ENCODE measurements at regions not wholly inside any gene's neighbourhood (a gene's known extent, or its start where the extent isn't known, plus 50 kb on each side); places are given as distances from the start of the nearest gene placed in this dataset.

GRCh38 chr1:238152119-238152518, 261.4 kb upstream of the ZP4 start:
- no peak for DNase-seq

DNA sequence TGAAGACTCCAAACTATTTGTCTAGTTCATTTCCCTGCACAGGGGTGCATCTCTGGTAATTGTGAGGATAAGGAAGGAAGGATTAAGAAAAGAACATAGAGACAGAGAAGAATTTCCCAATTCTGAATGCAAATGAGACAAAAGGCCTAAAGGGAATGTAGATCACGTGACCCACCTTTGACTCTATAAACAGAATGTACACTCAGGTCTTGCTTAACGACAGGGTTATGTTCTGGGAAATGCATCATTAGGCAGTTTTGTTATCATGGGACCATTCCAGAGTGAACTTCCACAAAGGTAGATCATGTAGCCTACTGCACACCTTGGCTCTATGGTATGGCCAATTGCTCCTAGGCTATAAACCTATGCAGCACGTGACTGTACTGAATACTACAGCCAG, 252.3 kb upstream of the ZP4 start:
- DNase-seq = no peak

DNA sequence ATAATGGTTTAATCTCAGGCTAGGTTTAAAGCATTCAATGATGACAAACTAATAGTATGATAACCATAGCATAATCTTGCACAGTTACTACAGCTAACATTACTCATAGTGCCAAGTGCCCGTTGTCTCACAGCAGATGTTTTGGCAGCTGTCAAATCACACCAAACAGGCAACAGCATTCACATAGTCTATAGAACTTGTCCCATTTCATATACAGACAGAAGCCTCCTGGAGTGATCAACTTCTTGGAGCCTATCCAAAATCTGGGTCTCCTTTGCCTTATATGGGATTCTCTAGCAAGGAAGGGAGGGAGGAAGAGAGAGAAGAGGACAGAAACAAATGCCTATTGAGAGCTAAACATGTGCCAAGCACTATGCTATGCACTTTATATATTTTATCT, 250.6 kb upstream of the ZP4 start:
- DNase-seq = no peak

DNA sequence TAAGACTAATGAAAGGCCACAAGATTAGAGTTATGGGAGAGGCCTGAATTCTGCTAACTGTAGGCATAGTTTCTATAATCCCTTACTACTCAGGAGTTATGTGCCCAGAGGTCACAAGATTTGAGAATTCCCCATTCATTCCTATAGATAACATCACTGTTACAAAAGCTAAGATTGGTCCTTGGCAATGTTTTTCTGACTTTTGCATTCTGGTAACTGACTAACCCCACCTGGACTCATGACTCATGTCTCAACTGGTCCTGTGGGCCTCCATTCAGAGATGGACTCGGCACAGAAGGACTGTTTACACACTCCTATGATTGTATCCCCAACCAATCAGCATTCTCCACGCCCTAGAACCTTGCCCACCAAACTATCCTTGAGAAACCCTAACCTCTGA, 249.0 kb upstream of the ZP4 start:
- DNase-seq = no peak

GRCh38 chr1:238138059-238138626, 247.4 kb upstream of the ZP4 start:
- DNase-seq = no peak

DNA sequence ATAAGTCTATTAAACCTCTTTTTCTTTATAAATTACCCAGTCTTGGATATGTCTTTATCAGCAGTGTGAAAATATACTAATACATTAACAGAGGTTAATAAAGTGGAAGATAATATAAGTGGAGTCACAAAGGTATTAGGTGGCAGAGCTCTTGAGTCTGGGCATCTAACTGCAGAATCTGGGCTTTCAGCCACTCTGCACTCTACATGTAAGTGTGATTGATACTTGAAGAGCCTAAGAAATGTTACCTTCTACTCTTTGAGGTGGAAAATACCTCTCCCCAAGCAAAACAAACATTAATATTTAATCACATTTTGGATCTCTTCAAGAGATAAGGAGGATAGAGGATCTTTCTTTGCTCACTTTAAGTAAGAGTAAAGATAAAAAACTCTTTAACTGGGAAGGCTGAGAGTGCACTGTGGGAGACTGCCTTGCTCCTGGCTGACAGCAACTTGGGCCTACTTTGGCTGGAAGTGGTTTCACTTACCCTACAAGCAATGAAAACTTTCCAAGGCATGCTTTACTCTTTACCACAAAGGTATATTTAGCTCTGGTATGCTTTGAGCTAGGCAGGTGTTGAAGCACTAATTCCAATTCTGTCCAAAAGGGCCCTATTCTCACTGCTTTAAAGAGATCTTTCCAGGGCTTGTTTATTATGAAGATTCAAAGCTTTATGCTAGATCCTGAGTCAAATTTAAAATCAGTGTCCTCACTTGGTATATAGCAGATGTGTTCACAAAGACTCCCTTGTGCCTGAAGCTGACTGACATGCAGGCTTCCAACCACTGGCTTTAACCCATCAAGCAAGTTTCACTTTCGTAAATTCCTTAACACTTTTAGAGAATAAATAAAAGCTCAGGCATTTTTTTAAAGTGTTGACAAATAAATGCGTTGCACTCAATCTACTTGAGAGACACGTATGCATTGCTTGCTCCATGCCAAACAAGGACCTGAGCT, 245.3 kb upstream of the ZP4 start:
- no peak for DNase-seq

DNA sequence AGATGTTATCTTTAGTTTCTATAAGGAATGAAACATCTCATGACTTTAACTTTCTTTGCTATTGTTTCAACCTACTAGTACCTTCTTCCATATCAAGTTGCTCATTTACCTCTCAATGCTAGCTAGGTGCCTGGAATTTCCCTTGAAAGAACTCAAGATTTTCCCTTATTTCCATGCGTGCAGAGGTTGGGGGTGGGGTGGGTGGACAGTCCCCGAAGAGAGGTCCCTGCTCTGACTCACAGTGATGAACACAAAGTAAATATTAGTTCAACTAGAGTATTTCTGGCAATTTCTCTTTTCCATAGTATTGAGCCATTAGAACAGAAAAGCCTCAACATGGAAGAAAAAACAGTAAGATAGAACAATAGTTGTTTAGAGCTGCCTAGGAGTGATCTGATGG, 239.0 kb upstream of the ZP4 start:
- DNase-seq = no peak

GRCh38 chr1:238123201-238123600, 232.5 kb upstream of the ZP4 start:
- DNase-seq = no peak

DNA sequence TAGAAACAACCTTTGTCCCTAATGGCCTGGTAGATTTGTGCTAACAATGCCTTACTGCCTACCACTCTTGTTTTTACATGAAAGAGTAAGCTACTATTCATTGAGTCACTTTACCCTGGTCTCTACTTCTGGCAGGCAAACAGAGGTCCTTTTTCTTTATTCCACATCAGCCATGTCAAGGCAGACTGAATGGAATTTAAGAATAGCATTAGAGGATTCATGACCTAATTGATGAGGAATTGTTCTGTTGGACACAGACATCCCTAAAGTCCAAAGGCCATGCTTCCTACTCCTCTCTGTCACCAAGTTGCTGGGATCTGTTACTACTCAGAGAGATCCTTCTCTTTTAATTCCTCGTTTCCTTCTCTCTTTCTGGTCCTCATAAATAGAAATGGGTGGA, 229.1 kb upstream of the ZP4 start:
- DNase-seq = no peak

DNA sequence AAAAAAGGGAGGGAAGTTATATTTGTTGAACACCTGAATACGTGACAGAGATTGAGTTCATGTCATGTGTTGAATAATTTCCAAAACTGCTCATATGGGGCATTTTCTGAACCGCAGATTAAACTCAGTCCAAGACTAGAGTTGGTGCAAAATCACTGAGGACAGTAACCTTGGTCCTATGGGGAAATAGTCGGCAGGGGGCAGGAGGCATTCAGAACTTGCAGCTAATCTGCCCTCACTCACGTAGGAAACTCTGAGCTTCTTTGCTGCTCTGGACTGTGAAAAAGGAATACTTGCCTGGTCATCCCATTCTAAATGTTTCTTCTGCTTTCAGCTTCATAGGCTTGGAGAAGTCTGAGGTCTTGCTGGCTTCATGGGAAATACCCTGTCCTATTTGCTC, 228.3 kb upstream of the ZP4 start:
- no peak for DNase-seq

GRCh38 chr1:238115852-238116251, 225.1 kb upstream of the ZP4 start:
- DNase-seq = no peak

DNA sequence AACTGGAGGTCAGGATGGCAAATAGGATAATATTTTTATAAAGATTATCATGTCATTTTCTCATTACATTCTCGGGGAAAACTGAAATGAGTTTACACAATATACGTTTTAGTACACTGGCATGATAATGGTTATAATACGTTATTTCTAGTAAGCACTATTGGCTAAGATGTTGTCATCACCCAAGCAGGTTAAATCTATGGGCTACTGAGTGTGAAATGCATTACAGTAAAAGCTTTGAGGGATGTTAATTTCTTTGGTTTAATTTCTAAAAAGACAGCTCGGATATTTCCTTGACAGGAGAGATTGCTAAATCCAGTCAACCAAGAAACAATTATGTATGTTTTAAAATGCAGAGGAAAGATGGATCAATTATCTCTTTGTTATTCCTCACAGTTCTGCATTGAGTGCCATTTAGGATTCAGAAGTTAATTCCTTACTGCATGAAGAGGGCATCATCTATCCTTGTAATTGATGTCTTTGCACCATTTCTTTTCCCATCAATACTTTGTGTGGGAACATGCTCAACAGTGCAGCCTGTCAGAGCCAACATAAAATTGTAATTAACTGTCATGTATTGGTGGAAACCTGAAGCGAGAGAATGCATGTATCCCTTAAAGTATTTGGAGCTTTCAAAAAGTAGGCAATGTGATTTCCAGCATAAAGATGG, 222.4 kb upstream of the ZP4 start:
- DNase-seq = no peak

DNA sequence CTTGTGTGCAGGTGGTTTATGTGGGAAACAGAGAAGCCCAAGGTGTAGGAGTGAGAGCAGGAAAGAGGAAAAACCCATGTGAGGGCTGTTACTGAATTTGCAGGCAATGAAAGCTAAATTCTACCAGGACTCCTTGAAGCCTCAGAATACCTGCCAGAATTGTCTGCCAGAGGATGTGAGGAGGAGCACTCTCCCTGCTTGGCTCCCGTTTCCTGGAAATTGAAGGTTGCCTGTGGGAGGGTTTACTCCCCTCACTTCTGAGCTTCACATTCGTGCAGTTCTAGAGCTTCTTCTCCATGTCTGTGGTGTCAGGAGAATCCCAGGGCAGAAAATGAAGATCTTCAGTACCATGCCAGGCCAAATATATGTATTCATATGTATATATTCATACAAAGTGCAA, 220.8 kb upstream of the ZP4 start:
- no peak for DNase-seq

DNA sequence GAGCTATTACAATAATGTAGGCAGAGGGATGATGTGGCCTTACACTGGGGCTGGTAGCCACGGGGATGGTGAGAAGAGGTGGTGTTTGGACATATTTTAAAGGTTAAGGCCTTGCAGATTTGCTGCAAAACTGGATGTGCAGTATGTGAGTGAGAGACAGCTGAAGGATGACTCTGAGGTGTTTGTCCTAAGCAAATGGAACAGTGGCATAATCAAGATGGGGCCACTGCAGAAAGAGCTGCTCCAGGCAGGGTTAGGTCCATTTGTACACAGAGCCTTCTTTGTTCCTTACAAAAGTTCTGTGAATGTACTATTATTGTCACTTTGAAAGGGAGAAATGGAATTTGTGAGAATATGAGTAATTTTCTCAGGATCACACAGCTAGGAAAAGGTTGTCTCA, 220.4 kb upstream of the ZP4 start:
- no peak for DNase-seq

GRCh38 chr1:238108417-238108816, 217.7 kb upstream of the ZP4 start:
- DNase-seq = no peak

- no peak for DNase-seq
Observed at GRCh38 chr1:238107322-238107721, 216.6 kb upstream of the ZP4 start.

DNA sequence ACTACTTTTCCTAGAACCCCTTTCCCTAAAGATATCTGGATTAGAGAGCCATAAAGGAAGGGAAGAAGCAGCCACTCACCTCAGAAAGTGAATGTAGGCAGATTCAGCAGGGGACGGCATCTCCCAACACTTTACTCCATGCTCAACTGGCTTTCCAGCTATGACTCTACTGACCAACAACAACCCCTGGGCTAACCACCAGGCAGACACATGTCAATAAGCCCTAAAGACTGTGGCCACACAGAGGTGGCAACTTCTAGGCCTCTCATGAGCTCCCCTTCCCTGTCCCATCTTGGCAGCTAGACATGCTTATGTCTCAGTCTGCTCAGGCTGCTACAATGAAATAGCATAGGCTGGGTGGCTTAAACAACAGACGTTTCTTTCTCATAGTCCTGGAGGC, 214.0 kb upstream of the ZP4 start:
- no peak for DNase-seq

DNA sequence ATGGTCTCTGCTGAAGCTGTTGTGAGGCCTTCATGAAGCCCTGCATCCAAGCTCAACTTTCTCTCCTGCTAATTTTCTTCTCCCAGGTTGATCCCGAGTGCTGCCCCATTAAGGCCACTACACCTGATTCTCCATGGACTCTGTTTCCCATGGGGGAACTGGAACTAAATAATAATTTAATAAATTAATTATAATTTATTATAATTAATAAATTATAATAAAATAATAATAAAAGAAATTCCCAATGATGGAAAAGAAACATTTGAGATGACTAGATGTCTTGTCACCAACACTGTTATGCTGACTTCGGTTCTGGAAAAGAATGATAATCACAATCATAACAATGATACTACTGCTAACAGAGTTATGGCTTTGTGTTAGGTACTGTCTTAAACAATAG, 211.2 kb upstream of the ZP4 start:
- no peak for DNase-seq

DNA sequence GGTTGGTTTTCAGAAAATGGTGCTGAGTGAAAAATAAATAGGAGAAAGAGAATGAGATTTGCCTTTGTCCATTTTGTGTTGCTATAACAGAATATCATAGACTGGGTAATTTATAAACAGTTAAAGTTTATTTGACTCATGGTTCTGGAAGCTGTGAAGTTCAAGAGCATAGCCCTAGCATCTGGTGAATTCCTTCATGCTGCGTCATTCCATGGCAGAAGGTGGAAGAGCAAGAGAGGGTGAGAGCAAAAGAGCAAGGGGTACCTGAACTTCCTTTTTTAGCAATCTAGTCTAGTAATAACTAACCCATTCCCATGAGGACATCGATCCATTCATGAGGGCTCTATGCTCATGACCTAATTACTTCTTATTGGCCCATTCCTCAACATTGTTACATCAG, 209.1 kb upstream of the ZP4 start:
- no peak for DNase-seq

GRCh38 chr1:238089615-238090014, 198.9 kb upstream of the ZP4 start:
- no peak for DNase-seq

GRCh38 chr1:238088560-238089290, 198.0 kb upstream of the ZP4 start:
- DNase-seq = no peak

- DNase-seq = no peak
Observed at GRCh38 chr1:238073991-238074390, 183.3 kb upstream of the ZP4 start.

DNA sequence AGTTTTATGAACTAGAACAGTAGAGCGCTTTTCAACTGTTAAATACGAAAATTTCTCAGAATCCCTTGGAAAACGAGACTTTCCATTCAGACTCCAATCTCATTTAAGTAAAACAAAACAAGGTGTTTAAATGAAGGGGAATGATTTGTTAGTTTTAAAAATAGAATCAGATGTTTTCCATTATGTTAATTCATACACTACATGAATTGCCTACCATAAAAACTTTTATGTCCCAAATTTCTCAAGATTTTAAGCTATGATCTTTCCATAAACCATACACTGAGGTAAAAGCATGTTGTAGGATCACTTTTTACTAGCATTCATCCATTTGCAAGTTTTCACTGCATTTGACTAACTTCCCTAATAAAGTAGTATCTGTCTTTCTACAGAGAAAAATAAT, 180.3 kb upstream of the ZP4 start:
- no peak for DNase-seq
